HG03175 (cell line): ENCODE measurements at regions not wholly inside any gene's neighbourhood (a gene's known extent, or its start where the extent isn't known, plus 50 kb on each side); places are given as distances from the start of the nearest gene placed in this dataset.

Experiments used
- ATAC-seq: cut with Tn5 transposase; IDR thresholded peaks from one replicate; pipeline ENCODE4 v1.9.1; 2021; ENCODE audit warnings: mild to moderate bottlenecking, moderate library complexity; ENCODE audit not compliant: unreplicated experiment

DNA sequence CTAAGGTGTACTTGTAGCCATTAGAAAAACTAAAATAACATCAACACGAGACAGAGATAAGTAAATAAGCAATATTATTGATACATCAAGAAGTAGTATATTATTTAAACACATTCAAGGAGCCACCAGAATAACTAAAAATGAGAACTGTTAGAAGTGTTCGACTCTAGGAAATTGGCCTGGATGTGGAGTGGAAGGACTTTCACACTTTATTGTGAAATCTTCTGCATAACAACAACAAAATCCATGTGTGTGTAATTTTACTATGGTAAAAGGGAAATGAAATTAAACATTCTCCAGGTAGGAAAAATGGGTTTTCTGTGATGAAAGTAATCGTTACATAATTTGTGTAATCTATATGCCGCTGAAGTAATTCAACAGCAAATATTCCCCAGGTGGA, 96.3 kb upstream of the RNF152 start:
- no peak for ATAC-seq

- no peak for ATAC-seq
Measured at GRCh38 chr18:61988100-61988499, 95.3 kb upstream of the RNF152 start.

GRCh38 chr18:61985681-61986080, 92.9 kb upstream of the RNF152 start:
- ATAC-seq, result no peak

DNA sequence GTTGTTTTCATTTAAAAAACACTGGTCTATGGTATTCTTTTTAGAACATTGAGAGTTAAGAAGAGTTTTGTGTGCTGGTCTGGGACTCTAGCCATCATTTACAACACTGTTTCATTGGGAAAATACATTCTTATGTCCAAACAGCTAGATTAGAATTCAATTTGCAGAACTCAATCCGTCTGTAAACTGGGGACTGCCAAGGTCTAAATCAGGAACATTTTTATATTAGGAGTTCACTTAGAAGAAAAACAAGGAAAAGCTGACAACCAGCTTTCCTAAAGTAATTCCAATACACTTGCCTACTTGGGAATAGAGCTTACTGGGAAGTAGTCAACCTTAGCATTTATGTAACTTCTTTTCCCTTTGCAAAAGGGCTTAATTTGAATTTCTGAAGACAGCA, 91.5 kb upstream of the RNF152 start:
- ATAC-seq, result no peak

- ATAC-seq, result no peak
Measured at GRCh38 chr18:61982475-61982874, 89.7 kb upstream of the RNF152 start.

DNA sequence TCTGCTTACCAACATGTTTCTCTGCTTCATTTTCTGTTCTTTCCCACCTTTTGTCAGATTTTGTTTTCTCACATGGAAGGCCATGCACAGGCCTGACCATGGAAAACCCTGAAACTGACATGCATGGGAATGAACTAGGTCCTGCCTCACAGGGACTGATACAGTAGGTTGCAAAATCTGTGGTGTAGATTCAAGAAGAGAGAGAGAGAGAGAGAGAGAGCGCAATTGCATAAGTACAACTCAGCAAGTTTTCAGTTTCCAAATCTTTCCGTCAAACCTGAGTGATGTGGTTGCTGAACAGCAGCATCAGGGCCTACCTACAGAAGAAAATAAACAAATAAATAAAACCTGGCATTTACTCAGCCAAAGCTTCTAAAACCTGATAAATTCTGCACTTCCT, 87.5 kb upstream of the RNF152 start:
- ATAC-seq, result no peak

- ATAC-seq, result peak; percentile 49
Measured at GRCh38 chr18:61975526-61976326, 82.9 kb upstream of the RNF152 start.

GRCh38 chr18:61973273-61974115, 80.7 kb upstream of the RNF152 start:
- ATAC-seq, result no peak

DNA sequence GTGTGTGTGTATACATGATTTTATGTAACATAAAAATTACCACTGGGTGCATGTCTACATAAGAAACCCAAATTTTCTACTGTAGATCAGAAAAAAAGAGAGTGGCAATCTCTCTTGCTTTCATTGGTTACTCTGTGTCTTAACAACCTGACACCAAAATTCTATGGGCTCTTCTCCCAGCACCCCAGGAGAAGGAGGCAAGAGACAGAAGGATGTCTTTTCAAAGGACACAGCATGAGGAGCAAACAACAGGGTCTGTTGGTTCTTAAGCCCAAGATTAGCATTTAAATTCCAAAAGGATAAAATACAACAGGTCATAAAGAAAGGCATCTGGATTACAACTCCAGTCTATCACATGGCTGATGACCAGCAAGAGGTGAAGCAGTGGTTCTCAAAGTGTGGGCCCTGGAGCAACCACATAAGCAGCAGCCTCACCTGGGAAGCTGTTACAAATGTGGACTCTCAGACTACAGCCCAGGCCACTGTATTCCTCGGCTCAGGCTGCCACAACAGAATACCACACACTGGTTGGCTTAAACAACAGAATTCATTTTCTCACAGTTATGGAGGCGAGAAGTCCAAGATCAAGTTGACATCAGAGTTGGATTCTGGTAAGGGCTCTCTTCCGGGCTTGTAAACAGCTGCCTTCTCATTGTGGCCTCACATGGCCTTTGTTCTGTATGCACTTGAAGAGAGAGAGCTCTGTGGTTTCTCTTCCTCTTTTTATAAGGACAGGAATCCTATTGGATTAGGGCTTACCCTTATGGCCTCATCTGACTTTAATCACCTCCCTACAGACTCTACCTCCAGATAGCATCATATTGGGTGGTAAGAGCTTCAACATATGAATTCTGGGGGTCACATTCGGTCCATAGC, 79.8 kb upstream of the RNF152 start:
- ATAC-seq, result peak; percentile 84

DNA sequence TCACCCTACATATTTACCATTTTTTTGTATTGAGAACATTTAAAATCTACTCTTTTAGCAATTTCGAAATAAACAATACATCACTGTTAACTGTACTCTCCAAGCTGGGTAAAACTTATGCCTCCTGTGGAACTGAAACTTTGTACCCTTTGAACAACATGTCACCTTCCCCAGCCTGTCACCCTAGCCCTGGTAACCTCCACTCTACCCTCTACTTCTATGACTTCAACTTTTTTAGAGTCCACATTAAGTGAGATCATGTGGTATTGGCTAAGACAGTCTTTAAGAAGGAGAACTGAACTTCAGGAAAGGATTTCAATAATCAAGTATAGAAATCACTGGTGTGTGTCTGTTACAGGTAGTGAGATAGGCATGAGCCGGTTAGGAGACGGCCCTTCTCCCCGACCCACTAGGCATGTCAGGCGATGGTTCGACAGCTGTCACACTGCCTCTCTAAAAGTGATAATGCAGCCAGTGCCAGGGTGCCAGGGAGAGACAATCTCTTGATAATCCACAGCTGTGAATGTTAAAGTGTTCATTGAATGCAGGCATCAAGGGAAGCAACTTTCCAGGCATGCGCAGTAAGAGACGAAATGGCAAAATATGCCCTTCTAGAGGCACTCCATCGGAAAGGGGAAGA, 74.6 kb upstream of the RNF152 start:
- ATAC-seq, result no peak

- ATAC-seq, result no peak
Measured at GRCh38 chr18:61965311-61965710, 72.5 kb upstream of the RNF152 start.

- ATAC-seq, result no peak
Measured at GRCh38 chr18:61964616-61965015, 71.8 kb upstream of the RNF152 start.

DNA sequence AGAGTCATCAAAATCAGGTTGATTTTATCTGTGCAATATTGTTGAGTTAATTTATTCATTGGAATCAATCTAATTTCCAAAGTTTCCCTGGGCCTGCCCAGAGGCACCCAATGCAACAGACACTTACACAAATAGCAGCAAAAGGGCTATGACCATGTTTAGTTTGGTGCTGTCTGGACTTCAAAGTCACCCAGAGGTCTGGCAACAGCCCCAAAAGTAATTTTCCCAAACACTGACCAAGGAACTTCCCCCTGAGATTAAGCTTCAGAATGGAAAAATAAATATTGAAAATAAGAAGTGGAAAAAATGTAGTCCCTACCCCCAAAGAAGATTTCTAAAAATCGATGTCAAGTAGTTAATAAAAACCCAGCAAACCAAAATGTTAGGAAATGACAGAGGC, 70.9 kb upstream of the RNF152 start:
- ATAC-seq, result no peak

GRCh38 chr18:61957801-61958516, 65.2 kb upstream of the RNF152 start:
- ATAC-seq, result no peak

- peak; percentile 54 for ATAC-seq
Measured at GRCh38 chr18:61955644-61956043, 62.8 kb upstream of the RNF152 start.

- no peak for ATAC-seq
Measured at GRCh38 chr18:61954096-61954746, 61.4 kb upstream of the RNF152 start.

DNA sequence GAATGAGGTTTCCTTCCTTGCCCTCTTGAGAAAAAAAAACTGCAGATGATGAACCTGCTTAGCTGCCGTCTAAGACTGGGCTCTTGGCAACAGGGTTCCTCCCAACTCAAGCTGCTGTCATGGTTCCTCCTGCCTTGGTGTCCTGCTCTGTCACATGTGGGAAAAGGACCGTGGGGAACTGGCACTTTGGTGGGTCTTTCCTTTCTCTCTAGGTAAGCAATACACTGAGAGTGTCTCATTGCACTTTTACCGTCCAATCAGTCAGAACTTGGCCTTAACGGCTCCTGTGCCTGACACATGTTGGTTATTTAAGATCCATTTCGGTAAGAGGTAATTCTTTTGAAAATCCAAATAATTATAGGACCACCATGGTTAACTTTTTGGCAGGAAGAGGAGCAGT, 60.8 kb upstream of the RNF152 start:
- no peak for ATAC-seq

DNA sequence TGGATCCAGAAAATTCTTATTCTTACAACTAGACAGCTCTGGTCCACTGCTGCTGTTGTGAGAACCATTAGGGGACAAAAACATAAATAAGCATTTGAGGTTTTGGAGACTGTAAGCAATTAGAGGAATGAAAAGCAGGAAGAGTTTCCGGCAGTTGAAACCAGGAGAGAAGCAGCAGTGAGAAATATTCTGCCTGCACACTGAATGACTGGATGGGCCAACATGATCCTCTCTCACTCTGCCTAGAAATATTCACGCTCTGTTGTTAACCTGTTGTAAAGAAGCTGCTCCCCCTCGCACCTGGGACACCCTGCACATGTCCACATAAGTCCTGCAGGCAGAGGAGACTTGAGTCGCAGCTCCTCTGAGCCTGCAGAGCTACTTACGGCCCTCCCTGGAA, 60.4 kb upstream of the RNF152 start:
- ATAC-seq, result no peak

DNA sequence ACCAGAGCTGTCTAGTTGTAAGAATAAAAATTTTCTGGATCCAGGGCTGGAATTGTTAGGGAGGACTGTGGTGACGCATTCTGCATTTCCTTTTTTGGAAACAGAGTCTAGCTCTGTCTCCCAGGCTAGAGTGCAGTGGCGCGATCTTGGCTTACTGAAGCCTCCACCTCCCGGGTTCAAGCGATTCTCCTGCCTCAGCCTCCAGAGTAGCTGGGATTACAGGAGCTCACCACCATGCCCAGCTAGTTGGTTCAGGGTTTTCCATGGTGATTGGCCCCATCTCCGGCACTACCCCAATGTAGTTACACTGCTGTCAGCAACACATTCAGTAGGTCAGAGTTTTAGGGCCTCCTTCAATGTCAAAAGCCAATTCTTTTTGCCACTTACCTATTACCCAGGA, 58.6 kb upstream of the RNF152 start:
- no peak for ATAC-seq

DNA sequence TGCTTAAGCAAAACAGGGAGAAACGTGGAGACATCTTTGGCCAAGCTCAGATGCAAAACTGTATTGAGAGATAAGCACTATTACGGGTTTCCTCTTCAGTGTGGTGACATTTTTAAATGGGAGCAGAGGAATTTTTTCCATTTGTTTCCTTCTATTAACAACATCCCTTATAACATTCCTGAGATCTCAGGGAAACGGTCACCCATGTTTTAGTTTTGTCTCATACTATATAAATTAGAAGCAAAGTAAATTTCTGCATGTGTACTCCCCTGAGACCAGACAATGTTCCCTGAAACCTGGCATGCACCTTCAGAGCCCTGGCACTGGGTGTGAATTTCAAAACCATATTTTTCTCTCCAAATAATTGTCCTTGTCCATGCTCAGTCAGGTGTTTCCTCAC, 57.6 kb upstream of the RNF152 start:
- ATAC-seq, result no peak
